Liver (tissue), 8 donors: ENCODE measurements at regions not wholly inside any gene's neighbourhood (a gene's known extent, or its start where the extent isn't known, plus 50 kb on each side); places are given as distances from the start of the nearest gene placed in this dataset.

Experiments used
- DNase-seq: peaks from one replicate; pipeline ENCODE4 v3.0.0-alpha.2; 2017; ENCODE audit warnings: low spot score
- H3K27ac ChIP-seq, 2 donors: one replicate each; pipeline ENCODE4 v1.7.0; 2013; ENCODE audit warnings: inconsistent platforms in 2 of 2, low read length in 2 of 2, control low read depth in 1 of 2, low read depth in 1 of 2, mild to moderate bottlenecking in 1 of 2
- H3K27me3 ChIP-seq, 4 donors: one replicate each; pipeline versions ENCODE4 v1.6.1 to v1.7.0; 2013; ENCODE audit warnings: low read length in 3 of 4, inconsistent platforms in 1 of 4, mild to moderate bottlenecking in 1 of 4, moderate library complexity in 1 of 4; ENCODE audit not compliant: control insufficient read depth in 4 of 4, insufficient read depth in 4 of 4
- H3K36me3 ChIP-seq, 4 donors: one replicate each; pipeline versions ENCODE4 v1.6.1 to v1.7.0; 2013; ENCODE audit warnings: low read length in 3 of 4, mild to moderate bottlenecking in 3 of 4, low read depth in 1 of 4, moderate library complexity in 1 of 4; ENCODE audit not compliant: control insufficient read depth in 4 of 4, insufficient read depth in 3 of 4
- H3K4me1 ChIP-seq, 4 donors: one replicate each; pipeline versions ENCODE4 v1.6.1 to v1.7.0; 2013; ENCODE audit warnings: low read length in 3 of 4, mild to moderate bottlenecking in 3 of 4, moderate library complexity in 1 of 4; ENCODE audit not compliant: control insufficient read depth in 4 of 4, insufficient read depth in 4 of 4
- H3K4me3 ChIP-seq, 3 donors: one replicate each; pipeline versions ENCODE4 v1.6.1 to v1.7.0; 2013; ENCODE audit warnings: low read length in 3 of 3, control low read depth in 1 of 3, low read depth in 1 of 3, mild to moderate bottlenecking in 1 of 3
- H3K9ac ChIP-seq, 2 donors: one replicate each; pipeline ENCODE4 v1.7.0; 2013; ENCODE audit warnings: low read length in 2 of 2, mild to moderate bottlenecking in 2 of 2, moderate library complexity in 2 of 2, control low read depth in 1 of 2, low read depth in 1 of 2
- H3K9me3 ChIP-seq, 4 donors: one replicate each; pipeline versions ENCODE4 v1.6.1 to v1.7.0; 2013; ENCODE audit warnings: low read length in 3 of 4; ENCODE audit not compliant: control insufficient read depth in 4 of 4
- CTCF ChIP-seq: fragments of 150-350 bp; IDR thresholded peaks from 2 replicates; pipeline ENCODE4 v1.5.1; 2017; ENCODE audit warnings: improper control_type of control experiment, low read depth, low read length; ENCODE audit not compliant: missing input control
- EGR1 ChIP-seq, 2 donors: IDR thresholded peaks; 2 replicates each; pipeline ENCODE4 v1.6.1; 2016 to 2018; ENCODE audit warnings: antibody characterized with exemption in 2 of 2, low read depth in 2 of 2
- FOXA1 ChIP-seq: IDR thresholded peaks from 2 replicates; pipeline ENCODE4 v1.6.1; 2016; ENCODE audit warnings: antibody characterized with exemption
- GABPA ChIP-seq, 2 donors: IDR thresholded peaks in 1 of 2; conservative IDR thresholded peaks in 1 of 2; 2 replicates each; pipeline ENCODE4 v1.6.1; 2016; ENCODE audit warnings: antibody characterized with exemption in 2 of 2, mild to moderate bottlenecking in 1 of 2, moderate library complexity in 1 of 2
- HNF4A ChIP-seq, 2 donors: conservative IDR thresholded peaks; 2 replicates each; pipeline ENCODE4 v1.6.1; 2016; ENCODE audit warnings: antibody characterized with exemption in 2 of 2, mild to moderate bottlenecking in 2 of 2
- JUND ChIP-seq, 2 donors: IDR thresholded peaks; 2 replicates each; pipeline ENCODE4 v1.6.1; 2016; ENCODE audit warnings: antibody characterized with exemption in 2 of 2
- MAX ChIP-seq: IDR thresholded peaks from 2 replicates; pipeline ENCODE4 v1.6.1; 2016; ENCODE audit warnings: antibody characterized with exemption
- NR2F2 ChIP-seq: IDR thresholded peaks from 2 replicates; pipeline ENCODE4 v1.6.1; 2016; ENCODE audit warnings: antibody characterized with exemption
- RAD21 ChIP-seq, 2 donors: IDR thresholded peaks; 2 replicates each; pipeline ENCODE4 v1.6.1; 2016; ENCODE audit warnings: antibody characterized with exemption in 2 of 2, mild to moderate bottlenecking in 2 of 2
- REST ChIP-seq: IDR thresholded peaks from 2 replicates; pipeline ENCODE4 v1.6.1; 2016; ENCODE audit warnings: antibody characterized with exemption, mild to moderate bottlenecking
- RXRA ChIP-seq, 2 donors: IDR thresholded peaks; 2 replicates each; pipeline ENCODE4 v1.6.1; 2017 to 2018; ENCODE audit warnings: antibody characterized with exemption in 2 of 2, mild to moderate bottlenecking in 1 of 2
- SP1 ChIP-seq: IDR thresholded peaks from 2 replicates; pipeline ENCODE4 v1.6.1; 2018; ENCODE audit warnings: antibody characterized with exemption, mild to moderate bottlenecking
- TAF1 ChIP-seq: conservative IDR thresholded peaks from 2 replicates; pipeline ENCODE4 v1.6.1; 2016; ENCODE audit warnings: antibody characterized with exemption, mild to moderate bottlenecking
- YY1 ChIP-seq: IDR thresholded peaks from 2 replicates; pipeline ENCODE4 v1.6.1; 2016; ENCODE audit warnings: antibody characterized with exemption, mild to moderate bottlenecking
- WGBS: extraction: QIAGEN DNeasy Blood & Tissue Kit; methylation state at CpG from one replicate; pipeline ENCODE4 v1.1.7; 2013; 5-methylcytosine and 5-hydroxymethylcytosine counted together
- donor health status: healthy.
- donor health status: healthy.
- donor health status: healthy.
- donor health status: healthy.
- donor health status: healthy.

GRCh38 chr5:108623826-108624225 is 123.9 kb upstream of the FER start:
- H3K27me3 ChIP-seq: no peaks in the 10 kb centered on the region
- no peak for DNase-seq
- no peak overlapping the region for H3K4me3 ChIP-seq
- H3K4me1 ChIP-seq: no peaks in the 10 kb centered on the region
- H3K9me3 ChIP-seq: no peaks in the 10 kb centered on the region
- no peak overlapping the region for H3K9ac ChIP-seq
- no peak overlapping the region for H3K27ac ChIP-seq
- no peak for TF ChIP-seq GABPA (IDR thresholded peaks at IDR 0.05 in 1 of 2, conservative IDR thresholded peaks at IDR 0.05 in 1 of 2)
- no peak for TF ChIP-seq CTCF
- no peak for TF ChIP-seq JUND (IDR thresholded peaks at IDR 0.05)
- no peak for TF ChIP-seq FOXA1
- no peak for TF ChIP-seq HNF4A (conservative IDR thresholded peaks at IDR 0.05)
- TF ChIP-seq SP1: no peak
- no peak for TF ChIP-seq MAX
- no peak for TF ChIP-seq EGR1 (IDR thresholded peaks at IDR 0.05; ENCODE audit: low read depth in 2 of 2)
- TF ChIP-seq REST: no peak
- no peak for TF ChIP-seq NR2F2
- TF ChIP-seq YY1: no peak
- TF ChIP-seq RXRA (IDR thresholded peaks at IDR 0.05): no peak
- no peaks in the 10 kb centered on the region for H3K36me3 ChIP-seq

- no peaks in the 10 kb centered on the region for H3K36me3 ChIP-seq
- no peaks in the 10 kb centered on the region for H3K4me1 ChIP-seq
- TF ChIP-seq GABPA (IDR thresholded peaks at IDR 0.05 in 1 of 2, conservative IDR thresholded peaks at IDR 0.05 in 1 of 2) (no peak), EGR1 (IDR thresholded peaks at IDR 0.05; ENCODE audit: low read depth in 2 of 2) (no peak), CTCF (no peak), MAX (no peak), FOXA1 (no peak), HNF4A (conservative IDR thresholded peaks at IDR 0.05) (no peak), RAD21 (IDR thresholded peaks at IDR 0.05) (no peak), REST (no peak), RXRA (IDR thresholded peaks at IDR 0.05) (no peak), JUND (IDR thresholded peaks at IDR 0.05) (no peak), TAF1 (no peak)
- H3K9ac ChIP-seq: no peak overlapping the region
- no peak for DNase-seq
- H3K27me3 ChIP-seq: no peaks in the 10 kb centered on the region
- no peak overlapping the region for H3K4me3 ChIP-seq
- H3K9me3 ChIP-seq: no peaks in the 10 kb centered on the region
- 69% methylated on average over 6 of the region's 6 CpGs for WGBS
- no peak overlapping the region for H3K27ac ChIP-seq
Observed at GRCh38 chr5:108620516-108620915, 127.2 kb upstream of the FER start.
